ENCODE measurements at regions not wholly inside any gene's neighbourhood (a gene's known extent, or its start where the extent isn't known, plus 50 kb on each side); places are given as distances from the start of the nearest gene placed in this dataset.

DNA sequence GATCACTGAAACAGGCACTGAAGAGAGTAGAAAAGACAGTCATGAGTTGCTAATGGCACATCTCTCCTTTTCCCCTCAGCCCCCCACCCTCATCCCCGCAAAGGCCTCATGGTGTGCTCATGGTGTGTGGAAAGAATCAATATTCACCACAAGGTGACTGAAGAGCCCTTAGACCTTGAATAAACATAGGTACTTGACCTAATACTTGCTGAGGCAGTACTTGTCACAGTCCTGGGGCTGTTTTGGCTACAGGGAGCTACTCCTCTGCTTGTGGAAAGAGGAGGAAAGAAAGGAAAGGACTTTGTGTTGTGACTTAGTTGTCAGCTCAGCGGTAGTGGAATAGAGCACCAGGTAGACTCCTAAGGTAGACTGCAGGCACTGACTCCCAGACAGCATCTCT lies 537.8 kb upstream of the CCDC179 start:
- Histone ChIP-seq H3K4me1 (ENCODE audit: insufficient read depth, low read length) (no peaks in the 10 kb centered on the region), H3K27ac (ENCODE audit: low read length) (no peak overlapping the region), H3K4me3 (ENCODE audit: low read length) (no peak overlapping the region), H3K27me3 (ENCODE audit: insufficient read depth, low read length) (no peaks in the 10 kb centered on the region), H3K9ac (ENCODE audit: low read depth, low read length) (no peak overlapping the region), H3K36me3 (ENCODE audit: insufficient read depth, low read depth, low read length) (no peaks in the 10 kb centered on the region), H3K9me3 (ENCODE audit: insufficient read depth, low read depth, low read length) (no peaks in the 10 kb centered on the region)

DNA sequence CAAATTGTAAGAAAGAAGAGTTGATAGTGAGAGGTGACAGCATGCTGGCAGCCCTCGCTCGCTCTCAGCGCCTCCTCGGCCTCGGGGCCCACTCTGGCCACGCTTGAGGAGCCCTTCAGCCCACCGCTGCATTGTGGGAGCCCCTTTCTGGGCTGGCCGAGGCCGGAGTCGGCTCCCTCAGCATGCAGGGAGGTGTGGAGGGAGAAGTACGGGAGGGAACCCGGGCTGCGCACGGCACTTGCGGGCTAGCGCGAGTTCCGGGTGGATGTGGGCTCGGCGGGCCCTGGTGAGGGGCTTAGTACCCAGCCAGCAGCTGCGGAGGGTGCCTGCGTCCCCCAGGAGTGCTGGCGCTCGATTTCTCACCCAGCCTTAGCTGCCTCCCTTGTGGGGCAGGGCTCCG lies 539.7 kb upstream of the CCDC179 start:
- H3K27me3 ChIP-seq (ENCODE audit: insufficient read depth, low read length): no peaks in the 10 kb centered on the region
- H3K4me1 ChIP-seq (ENCODE audit: insufficient read depth, low read length): no peaks in the 10 kb centered on the region
- no peaks in the 10 kb centered on the region for H3K9me3 ChIP-seq (ENCODE audit: insufficient read depth, low read depth, low read length)
- no peak overlapping the region for H3K9ac ChIP-seq (ENCODE audit: low read depth, low read length)
- no peak overlapping the region for H3K27ac ChIP-seq (ENCODE audit: low read length)
- no peak overlapping the region for H3K4me3 ChIP-seq (ENCODE audit: low read length)
- no peaks in the 10 kb centered on the region for H3K36me3 ChIP-seq (ENCODE audit: insufficient read depth, low read depth, low read length)

DNA sequence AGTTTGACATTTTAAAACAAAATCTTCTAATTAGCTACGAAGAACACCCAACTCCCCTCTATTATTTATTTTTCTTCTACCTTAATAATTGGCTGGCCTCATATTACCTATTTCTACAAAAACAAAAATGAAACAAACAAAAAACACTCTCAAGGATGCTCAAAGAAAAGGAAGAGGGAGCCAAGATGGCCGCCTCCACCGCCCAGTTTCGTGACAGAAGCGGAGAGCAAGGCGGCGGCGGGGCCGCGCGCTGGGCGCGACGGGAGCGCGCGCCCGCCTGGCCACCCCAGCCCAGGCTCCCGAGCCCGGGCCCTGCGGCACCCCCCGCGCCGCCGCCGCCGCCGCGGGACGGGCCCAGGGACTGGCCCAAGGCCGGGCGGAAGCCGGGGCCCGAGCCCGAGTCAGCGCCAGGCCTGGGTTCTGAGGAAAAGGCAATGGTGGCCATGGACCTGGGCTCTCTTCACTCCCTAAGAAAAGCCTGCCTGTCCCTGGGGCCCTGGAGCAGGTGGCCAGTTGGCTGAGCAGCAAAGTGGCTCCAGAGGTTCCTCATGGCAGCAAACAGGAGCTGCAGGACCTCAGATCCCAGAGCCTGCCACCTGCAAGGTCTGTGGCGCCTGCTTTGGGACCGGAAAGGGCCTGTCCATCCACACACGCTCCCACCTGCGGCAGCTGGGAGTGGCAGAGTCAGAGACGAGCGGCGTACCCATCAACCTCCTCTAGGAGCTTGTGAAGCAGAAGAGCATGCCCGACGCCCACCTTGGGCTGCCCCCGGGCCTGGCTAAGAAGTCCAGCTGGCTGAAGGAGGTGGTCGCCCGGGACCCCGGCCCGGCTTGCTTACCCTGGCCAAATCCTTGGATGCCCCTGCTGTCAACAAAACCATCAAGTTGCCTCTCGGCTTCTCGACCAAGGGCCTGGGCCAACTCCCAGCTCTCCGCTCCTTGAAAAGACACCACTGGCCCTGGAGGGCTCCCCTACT lies 543.2 kb upstream of the CCDC179 start:
- Histone ChIP-seq H3K27me3 (ENCODE audit: insufficient read depth, low read length) (no peaks in the 10 kb centered on the region), H3K9me3 (ENCODE audit: insufficient read depth, low read depth, low read length) (peaks cover 4% of the 10 kb centered on the region; the same call in 1 of the 2 replicates), H3K36me3 (ENCODE audit: insufficient read depth, low read depth, low read length) (no peaks in the 10 kb centered on the region), H3K27ac (ENCODE audit: low read length) (no peak overlapping the region), H3K9ac (ENCODE audit: low read depth, low read length) (no peak overlapping the region), H3K4me3 (ENCODE audit: low read length) (no peak overlapping the region), H3K4me1 (ENCODE audit: insufficient read depth, low read length) (no peaks in the 10 kb centered on the region)

DNA sequence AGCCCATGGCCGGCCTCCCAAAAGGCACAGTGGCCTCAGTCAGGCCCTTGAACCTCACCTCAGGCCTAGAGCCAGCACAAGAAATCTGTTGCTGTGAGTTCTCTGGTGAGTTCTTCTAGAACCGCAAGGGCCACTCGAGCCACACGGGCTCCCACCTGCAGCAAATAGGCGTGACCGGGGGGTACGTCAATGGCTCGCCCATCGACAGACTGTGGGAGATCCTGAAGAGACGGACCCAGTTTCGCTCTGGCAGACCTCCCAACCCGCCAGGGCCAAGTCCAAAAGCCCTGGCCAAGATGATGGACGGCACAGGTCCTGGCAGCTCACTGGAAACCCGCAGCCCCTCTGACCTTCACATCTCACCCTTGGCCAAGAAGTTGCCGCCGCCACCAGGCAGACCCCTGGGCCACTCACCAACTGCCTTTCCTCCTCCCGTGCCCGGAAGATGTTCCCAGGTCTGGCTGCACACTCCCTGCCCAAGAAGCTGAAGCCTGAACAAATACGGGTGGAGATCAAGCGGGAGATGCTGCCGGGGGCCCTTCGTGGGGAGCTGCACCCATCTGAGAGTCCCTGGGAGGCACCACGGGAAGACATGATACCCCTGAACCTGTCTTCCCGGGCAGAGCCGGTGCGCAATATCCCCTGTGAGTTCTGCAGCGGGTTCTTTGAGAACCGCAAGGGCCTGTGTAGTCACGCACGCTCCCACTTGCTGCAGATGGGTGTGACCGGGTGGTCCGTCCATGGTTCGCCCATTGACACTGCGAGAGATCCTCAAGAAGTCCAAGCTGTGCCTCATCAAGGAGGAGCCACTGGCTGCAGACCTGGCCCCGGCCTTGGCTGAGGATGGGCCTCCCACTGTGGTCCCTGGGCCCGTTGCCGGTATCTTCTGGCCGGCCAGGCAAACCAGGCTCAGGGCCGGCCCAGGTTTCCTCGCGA lies 544.2 kb upstream of the CCDC179 start:
- Histone ChIP-seq H3K9ac (ENCODE audit: low read depth, low read length) (no peak overlapping the region), H3K27me3 (ENCODE audit: insufficient read depth, low read length) (no peaks in the 10 kb centered on the region), H3K9me3 (ENCODE audit: insufficient read depth, low read depth, low read length) (peaks cover 4% of the 10 kb centered on the region; the same call in 1 of the 2 replicates), H3K4me1 (ENCODE audit: insufficient read depth, low read length) (no peaks in the 10 kb centered on the region), H3K36me3 (ENCODE audit: insufficient read depth, low read depth, low read length) (no peaks in the 10 kb centered on the region), H3K27ac (ENCODE audit: low read length) (no peak overlapping the region), H3K4me3 (ENCODE audit: low read length) (no peak overlapping the region)

DNA sequence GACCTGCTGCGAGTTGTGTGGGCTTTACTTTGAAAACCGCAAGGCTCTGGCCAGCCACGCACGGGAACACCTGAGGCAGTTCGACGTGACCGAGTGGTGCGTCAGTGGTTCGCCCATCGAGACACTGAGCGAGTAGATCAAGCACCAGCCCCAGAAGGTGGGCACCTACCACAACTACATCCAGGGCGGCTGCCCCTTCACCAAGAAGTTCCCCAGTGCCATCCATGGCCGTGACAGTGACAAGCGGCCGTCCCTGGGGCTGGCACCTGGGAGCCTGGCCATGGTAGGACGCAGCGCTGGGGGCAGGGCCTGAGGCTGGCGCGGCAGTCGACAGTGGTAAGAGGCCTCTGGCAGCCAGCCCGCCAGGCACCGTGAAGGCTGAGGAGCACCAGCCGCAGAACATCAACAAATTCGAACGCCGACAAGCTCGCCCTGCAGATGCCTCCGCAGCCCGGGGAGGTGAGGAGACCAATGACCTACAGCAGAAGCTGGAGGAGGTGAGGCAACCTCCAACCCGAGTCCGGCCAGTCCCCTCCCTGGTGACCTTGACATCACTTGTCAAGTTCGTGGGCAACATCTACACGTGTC lies 545.2 kb upstream of the CCDC179 start:
- Histone ChIP-seq H3K36me3 (ENCODE audit: insufficient read depth, low read depth, low read length) (no peaks in the 10 kb centered on the region), H3K27me3 (ENCODE audit: insufficient read depth, low read length) (no peaks in the 10 kb centered on the region), H3K4me1 (ENCODE audit: insufficient read depth, low read length) (no peaks in the 10 kb centered on the region), H3K9me3 (ENCODE audit: insufficient read depth, low read depth, low read length) (peaks cover 4% of the 10 kb centered on the region; the same call in 1 of the 2 replicates), H3K27ac (ENCODE audit: low read length) (no peak overlapping the region), H3K4me3 (ENCODE audit: low read length) (no peak overlapping the region), H3K9ac (ENCODE audit: low read depth, low read length) (no peak overlapping the region)

DNA sequence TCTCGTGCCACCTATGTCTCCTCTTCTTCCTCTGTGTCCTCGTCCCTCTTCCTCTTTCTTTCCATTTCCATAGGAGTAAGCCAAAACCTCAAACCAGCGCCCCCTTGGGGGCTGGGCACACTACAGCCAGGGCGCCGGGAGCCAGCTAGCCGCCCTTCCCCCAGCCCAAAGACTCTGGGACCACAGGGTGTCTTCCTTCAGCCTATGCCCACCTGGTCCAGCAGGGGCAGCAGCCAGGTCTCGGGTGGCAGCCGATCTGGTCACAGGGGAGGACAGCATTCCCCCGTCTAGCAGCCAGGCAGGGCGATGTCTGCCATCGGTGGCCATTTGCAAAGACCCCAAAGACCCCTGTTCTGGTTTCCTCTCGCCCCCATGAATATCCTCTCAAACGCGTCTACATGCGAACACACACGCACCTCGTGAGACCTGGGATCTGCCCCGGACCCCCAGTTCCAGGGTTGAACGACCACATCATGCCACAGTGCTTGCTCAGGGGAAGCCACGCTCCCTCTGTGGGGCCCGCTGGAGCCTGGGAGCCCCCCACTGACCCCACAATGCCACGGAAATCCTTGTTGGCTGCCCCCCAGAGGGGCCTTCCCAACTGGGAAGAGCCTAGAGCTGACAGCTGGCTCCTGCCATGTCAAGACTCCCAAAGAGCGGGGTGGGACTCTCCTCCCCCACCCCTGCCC lies 546.0 kb upstream of the CCDC179 start:
- Histone ChIP-seq H3K4me3 (ENCODE audit: low read length) (no peak overlapping the region), H3K4me1 (ENCODE audit: insufficient read depth, low read length) (no peaks in the 10 kb centered on the region), H3K9ac (ENCODE audit: low read depth, low read length) (no peak overlapping the region), H3K9me3 (ENCODE audit: insufficient read depth, low read depth, low read length) (peaks cover 4% of the 10 kb centered on the region; the same call in 1 of the 2 replicates), H3K27me3 (ENCODE audit: insufficient read depth, low read length) (no peaks in the 10 kb centered on the region), H3K36me3 (ENCODE audit: insufficient read depth, low read depth, low read length) (no peaks in the 10 kb centered on the region), H3K27ac (ENCODE audit: low read length) (no peak overlapping the region)

DNA sequence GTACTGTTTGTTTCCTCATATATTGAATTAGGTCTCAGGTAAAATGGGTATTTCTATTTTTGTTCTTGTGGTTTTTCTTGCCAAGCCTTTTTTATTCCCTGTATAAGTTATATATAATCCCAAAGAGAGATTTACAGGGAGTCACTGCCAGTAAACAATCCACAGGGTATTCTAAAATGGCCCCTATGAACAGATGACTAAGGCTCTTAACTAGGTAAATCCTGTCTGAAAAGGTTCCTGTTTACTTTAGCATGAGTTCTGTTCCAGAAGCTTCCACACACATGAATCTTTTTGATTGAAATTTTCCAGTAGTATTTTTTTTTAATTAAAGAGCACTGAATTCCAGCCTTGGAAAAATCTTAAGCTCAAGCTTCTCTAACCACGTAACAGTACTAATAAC lies 552.8 kb upstream of the CCDC179 start:
- Histone ChIP-seq H3K4me1 (ENCODE audit: insufficient read depth, low read length) (peaks cover 9% of the 10 kb centered on the region; the same call in 1 of the 2 replicates), H3K9ac (ENCODE audit: low read depth, low read length) (no peak overlapping the region), H3K36me3 (ENCODE audit: insufficient read depth, low read depth, low read length) (no peaks in the 10 kb centered on the region), H3K27ac (ENCODE audit: low read length) (no peak overlapping the region), H3K4me3 (ENCODE audit: low read length) (no peak overlapping the region), H3K9me3 (ENCODE audit: insufficient read depth, low read depth, low read length) (no peaks in the 10 kb centered on the region), H3K27me3 (ENCODE audit: insufficient read depth, low read length) (no peaks in the 10 kb centered on the region)

DNA sequence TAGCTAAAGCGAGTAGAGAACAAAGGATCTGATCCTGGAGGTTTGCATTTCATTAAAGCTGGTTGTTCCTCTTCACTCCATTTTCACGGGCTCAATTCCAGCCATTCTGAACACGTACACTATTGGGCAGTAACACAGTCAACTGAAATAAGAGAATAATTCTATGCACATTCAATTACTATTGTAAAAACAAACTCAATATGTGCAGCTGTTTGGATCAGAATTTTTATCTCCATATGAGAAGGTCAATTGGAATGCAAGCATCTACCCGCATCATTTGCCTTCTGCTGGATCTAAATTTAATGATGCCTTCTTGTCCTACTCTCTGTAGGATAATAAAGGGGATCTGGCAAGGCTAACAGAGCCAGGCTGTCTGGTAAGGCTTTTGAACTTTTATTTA lies 562.8 kb upstream of the CCDC179 start:
- Histone ChIP-seq H3K9me3 (ENCODE audit: insufficient read depth, low read depth, low read length) (no peaks in the 10 kb centered on the region), H3K9ac (ENCODE audit: low read depth, low read length) (no peak overlapping the region), H3K4me1 (ENCODE audit: insufficient read depth, low read length) (no peaks in the 10 kb centered on the region), H3K27me3 (ENCODE audit: insufficient read depth, low read length) (no peaks in the 10 kb centered on the region), H3K27ac (ENCODE audit: low read length) (no peak overlapping the region), H3K4me3 (ENCODE audit: low read length) (no peak overlapping the region), H3K36me3 (ENCODE audit: insufficient read depth, low read depth, low read length) (no peaks in the 10 kb centered on the region)

DNA sequence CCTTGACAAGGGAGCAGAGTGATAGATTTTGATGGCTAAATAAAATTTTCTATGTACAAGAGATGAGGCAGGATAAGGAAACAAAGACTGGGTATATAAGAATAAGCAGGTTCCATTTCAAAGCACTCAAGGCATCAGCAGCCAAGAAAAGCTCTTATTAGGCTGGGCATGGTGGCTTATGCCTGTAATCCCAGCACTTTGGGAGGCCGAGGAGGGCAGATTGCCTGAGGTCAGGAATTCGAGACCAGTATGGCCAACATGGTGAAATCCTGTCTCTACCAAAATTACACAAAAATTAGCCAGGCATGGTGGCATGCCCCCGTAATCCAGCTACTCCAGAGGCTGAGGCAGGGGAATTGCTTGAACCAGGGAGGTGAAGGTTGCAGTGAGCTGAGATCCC lies 563.4 kb upstream of the CCDC179 start:
- Histone ChIP-seq H3K27ac (ENCODE audit: low read length) (no peak overlapping the region), H3K9ac (ENCODE audit: low read depth, low read length) (no peak overlapping the region), H3K36me3 (ENCODE audit: insufficient read depth, low read depth, low read length) (no peaks in the 10 kb centered on the region), H3K4me1 (ENCODE audit: insufficient read depth, low read length) (no peaks in the 10 kb centered on the region), H3K27me3 (ENCODE audit: insufficient read depth, low read length) (no peaks in the 10 kb centered on the region), H3K4me3 (ENCODE audit: low read length) (no peak overlapping the region), H3K9me3 (ENCODE audit: insufficient read depth, low read depth, low read length) (no peaks in the 10 kb centered on the region)

DNA sequence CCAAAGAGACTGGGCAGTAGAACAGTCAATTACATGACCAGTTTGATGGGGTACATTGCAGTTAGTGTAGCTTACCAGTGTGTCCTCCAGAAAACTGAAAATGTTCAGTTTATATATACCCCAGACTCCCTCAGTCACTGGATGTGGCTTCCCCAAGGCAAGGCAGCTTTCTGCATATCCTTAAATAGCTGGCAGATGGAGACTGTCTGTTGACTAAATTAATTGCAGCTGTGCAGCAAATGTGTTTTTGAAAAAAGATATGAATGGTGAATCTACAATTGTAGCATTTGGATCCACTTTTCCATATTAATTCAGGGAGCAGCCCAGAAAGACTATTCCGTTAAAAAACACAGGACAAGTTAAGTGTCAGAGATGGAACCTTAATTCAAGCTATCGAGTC lies 565.1 kb upstream of the CCDC179 start:
- Histone ChIP-seq H3K9me3 (ENCODE audit: insufficient read depth, low read depth, low read length) (no peaks in the 10 kb centered on the region), H3K4me3 (ENCODE audit: low read length) (no peak overlapping the region), H3K27me3 (ENCODE audit: insufficient read depth, low read length) (no peaks in the 10 kb centered on the region)

DNA sequence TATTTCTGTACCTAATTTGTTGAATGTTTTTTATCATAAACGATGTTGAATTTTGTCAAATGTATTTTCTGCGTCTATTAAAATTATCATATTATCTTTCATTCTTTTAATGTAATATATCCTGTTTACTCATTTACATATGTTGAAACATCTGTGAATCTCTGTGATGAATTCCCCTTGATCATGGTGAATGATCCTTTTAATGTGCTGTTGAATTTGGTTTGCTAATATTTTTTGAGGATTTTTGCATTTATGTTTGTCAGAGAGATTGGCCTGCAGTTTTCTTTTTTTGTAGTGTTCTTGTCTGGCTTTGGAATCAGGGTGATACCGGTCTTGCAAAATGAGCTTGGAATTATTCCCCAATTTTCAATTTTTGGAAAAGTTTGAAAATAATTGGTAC lies 569.3 kb upstream of the CCDC179 start:
- H3K4me3 ChIP-seq (ENCODE audit: low read length): no peak overlapping the region
- H3K27ac ChIP-seq (ENCODE audit: low read length): no peak overlapping the region
- H3K9ac ChIP-seq (ENCODE audit: low read depth, low read length): no peak overlapping the region
- no peaks in the 10 kb centered on the region for H3K9me3 ChIP-seq (ENCODE audit: insufficient read depth, low read depth, low read length)
- H3K27me3 ChIP-seq (ENCODE audit: insufficient read depth, low read length): no peaks in the 10 kb centered on the region
- no peaks in the 10 kb centered on the region for H3K36me3 ChIP-seq (ENCODE audit: insufficient read depth, low read depth, low read length)
- H3K4me1 ChIP-seq (ENCODE audit: insufficient read depth, low read length): no peaks in the 10 kb centered on the region

More for the DNA sequence above, 565.1 kb upstream of the CCDC179 start:
- H3K27ac ChIP-seq (ENCODE audit: low read length): no peak overlapping the region
- H3K36me3 ChIP-seq (ENCODE audit: insufficient read depth, low read depth, low read length): no peaks in the 10 kb centered on the region
- no peaks in the 10 kb centered on the region for H3K4me1 ChIP-seq (ENCODE audit: insufficient read depth, low read length)
- H3K9ac ChIP-seq (ENCODE audit: low read depth, low read length): no peak overlapping the region
